Body of pancreas (tissue), 4 donors: ENCODE measurements at regions not wholly inside any gene's neighbourhood (a gene's known extent, or its start where the extent isn't known, plus 50 kb on each side); places are given as distances from the start of the nearest gene placed in this dataset.

Experiments
- CTCF ChIP-seq, 7 experiments: fragments of 450-650 bp in 4 of 7; fragments of 200-600 bp in 3 of 7; sonication (generic) in 3 of 7; IDR thresholded peaks; one replicate each; pipeline ENCODE4 v1.5.1; 2016 to 2019; ENCODE audit warnings: antibody characterized with exemption in 7 of 7
- POLR2A ChIP-seq, 3 donors: fragments of 450-650 bp; IDR thresholded peaks; one replicate each; pipeline ENCODE4 v1.6.1; 2016; ENCODE audit warnings: antibody characterized with exemption in 3 of 3, mild to moderate bottlenecking in 2 of 3

DNA sequence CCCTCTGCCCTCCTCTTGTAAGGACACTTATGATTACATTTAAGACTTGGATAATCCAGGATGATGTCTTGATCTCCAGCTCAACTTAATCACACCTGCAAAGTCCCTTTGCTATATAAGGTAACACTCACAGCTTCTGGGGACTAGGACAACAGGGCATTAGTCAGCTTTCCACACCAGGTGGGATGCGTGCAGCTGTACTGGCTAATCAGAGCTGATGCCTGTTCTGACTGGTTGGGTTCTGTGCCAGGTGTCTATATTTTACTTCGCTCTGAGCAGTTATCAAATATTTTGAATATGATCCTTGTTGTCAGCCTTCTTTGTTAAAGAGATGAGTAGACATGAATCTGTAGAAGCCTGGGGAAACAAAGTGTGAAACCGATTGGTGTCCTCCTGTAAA is 115.5 kb upstream of the ATP8B1 start:
- TF ChIP-seq CTCF (IDR thresholded peaks at IDR 0.05) (no peak), POLR2A (IDR thresholded peaks at IDR 0.05) (no peak)
